PC-3 (cell line): ENCODE measurements at regions not wholly inside any gene's neighbourhood (a gene's known extent, or its start where the extent isn't known, plus 50 kb on each side); places are given as distances from the start of the nearest gene placed in this dataset.
"Not testable (repeated sequence)": the region's sequence is repeated elsewhere in the genome, so short reads cannot be mapped to it uniquely, and the experiment has no call there.

ENCODE experiments used
- ATAC-seq: fragments of 200-7000 bp; cut with Tn5 transposase; 2 replicates; pipeline ENCODE4 v1.9.1; 2020; ENCODE audit warnings: mild to moderate bottlenecking, moderate library complexity
- BruUV-seq: library from RNA; stranded (reverse); fragments of 400-500 nt; replicated peaks from 2 replicates; lab custom pipeline; 2021; lab: Mats Ljungman, UMichigan
- CTCF ChIA-PET: fragments of 300-600 bp; sonication (Branson Sonifier 250); formaldehyde crosslinking; loops from one replicate; lab custom pipeline; 2022; ENCODE audit warnings: antibody characterized with exemption; lab: Charles Lee
- POLR2A ChIA-PET: fragments of 300-600 bp; sonication (Branson Sonifier 250); formaldehyde crosslinking; loops from one replicate; lab custom pipeline; 2022; ENCODE audit warnings: antibody characterized with exemption; ENCODE audit not compliant: unreplicated experiment; lab: Charles Lee
- DNase-seq: peaks from one replicate; pipeline ENCODE4 v3.0.0-alpha.2; 2015
- H2AFZ ChIP-seq: fragments of 300-600 bp; sonication (generic); 2 replicates; pipeline ENCODE4 v1.6.0; 2016; ENCODE audit warnings: antibody characterized with exemption, low read length
- H3F3A ChIP-seq: fragments of 300-600 bp; sonication (generic); one replicate; pipeline ENCODE4 v1.6.0; 2017; ENCODE audit warnings: antibody characterized with exemption, low read length, control low read depth, mild to moderate bottlenecking; ENCODE audit not compliant: unreplicated experiment
- H3K27ac ChIP-seq: fragments of 300-600 bp; sonication (generic); 2 replicates; pipeline ENCODE4 v1.5.1; 2016; ENCODE audit warnings: mild to moderate bottlenecking, low read length
- H3K27me3 ChIP-seq: fragments of 300-600 bp; sonication (generic); 2 replicates; pipeline ENCODE4 v1.6.1; 2016; ENCODE audit warnings: low read length, mixed read lengths
- H3K36me3 ChIP-seq: fragments of 300-600 bp; sonication (generic); 2 replicates; pipeline ENCODE4 v1.6.1; 2016; ENCODE audit warnings: low read depth, mixed run types, low read length, mixed read lengths
- H3K4me1 ChIP-seq: fragments of 300-600 bp; sonication (generic); 2 replicates; pipeline ENCODE4 v1.5.1; 2016; ENCODE audit warnings: low read length; ENCODE audit not compliant: insufficient read depth
- H3K4me2 ChIP-seq: fragments of 300-600 bp; sonication (generic); 2 replicates; pipeline ENCODE4 v1.6.0; 2016; ENCODE audit warnings: low read length
- H3K4me3 ChIP-seq: fragments of 300-600 bp; sonication (generic); 2 replicates; pipeline ENCODE4 v1.5.1; 2016; ENCODE audit warnings: mild to moderate bottlenecking, low read length, mixed read lengths
- H3K79me2 ChIP-seq: fragments of 300-600 bp; sonication (generic); 2 replicates; pipeline ENCODE4 v1.6.1; 2017; ENCODE audit warnings: low read length, mixed read lengths
- H3K9ac ChIP-seq: fragments of 300-600 bp; sonication (generic); 2 replicates; pipeline ENCODE4 v1.6.0; 2016; ENCODE audit warnings: mild to moderate bottlenecking, low read length
- H3K9me2 ChIP-seq: fragments of 300-600 bp; sonication (generic); replicated peaks from 2 replicates; pipeline ENCODE4 v1.6.1; 2016; ENCODE audit warnings: mixed run types, low read length, mixed read lengths
- H3K9me3 ChIP-seq: fragments of 300-600 bp; sonication (generic); 2 replicates; pipeline ENCODE4 v1.6.1; 2016; ENCODE audit warnings: low read length, mixed read lengths
- H4K20me1 ChIP-seq: fragments of 300-600 bp; sonication (generic); 2 replicates; pipeline ENCODE4 v1.6.1; 2016; ENCODE audit warnings: low read length, mixed read lengths
- EZH2 ChIP-seq: fragments of 300-600 bp; sonication (generic); IDR thresholded peaks from one replicate; pipeline ENCODE4 v1.6.1; 2017; ENCODE audit warnings: antibody characterized with exemption, mild to moderate bottlenecking, low read length; ENCODE audit not compliant: unreplicated experiment
- EZH2phosphoT487 ChIP-seq: fragments of 300-600 bp; sonication (generic); IDR thresholded peaks from 2 replicates; pipeline ENCODE4 v1.6.1; 2018; ENCODE audit warnings: mild to moderate bottlenecking, antibody characterized with exemption, low read length, borderline replicate concordance
- intact Hi-C: fragments of 100-400 bp; cut with micrococcal nuclease; formaldehyde crosslinking; loops from 2 replicates; pipeline ENCODE4 v1.9.0; 2023
- TF ChIP-seq, protein P1 (sequence below): fragments of 300-600 bp; sonication (generic); conservative IDR thresholded peaks from 2 replicates; pipeline ENCODE4 v1.5.1; 2017; ENCODE audit warnings: antibody characterized with exemption, low read depth, mild to moderate bottlenecking, low read length

DNA sequence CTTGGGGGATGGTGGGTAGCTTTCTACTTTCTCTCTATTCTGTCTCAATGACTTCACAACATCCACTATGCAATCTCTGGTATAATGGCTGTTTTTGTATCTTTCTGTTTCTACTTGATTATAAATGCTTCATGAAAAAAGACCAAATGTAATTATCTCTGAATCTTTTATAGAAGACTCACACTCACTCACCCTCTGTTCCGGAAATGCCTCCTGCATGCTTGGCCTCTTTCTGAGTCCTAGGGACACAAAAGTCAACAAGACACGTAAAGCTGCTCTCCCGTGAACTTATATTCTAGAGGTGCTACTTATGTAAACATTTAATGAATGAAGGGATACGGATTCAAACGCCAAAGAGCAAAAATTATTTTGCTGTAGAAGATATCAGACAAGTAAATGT, 502.2 kb upstream of the SOX11 start:
- DNase-seq (peak; percentile 55), ATAC-seq (peak; percentile 68)
- Histone ChIP-seq H3K4me2 (peak overlapping the region; percentile 63), H4K20me1 (no peaks in the 10 kb centered on the region), H3K9me3 (peaks cover 17% of the 10 kb centered on the region), H2AFZ (no peak overlapping the region), H3F3A (no peaks in the 10 kb centered on the region), H3K4me1 (peaks cover 30% of the 10 kb centered on the region), H3K4me3 (0 out of 2 replicates have a peak overlapping the region, but pooled peaks have one; percentile 2), H3K79me2 (no peaks in the 10 kb centered on the region), H3K27me3 (no peaks in the 10 kb centered on the region), H3K9me2 (no peaks in the 10 kb centered on the region), H3K27ac (peak overlapping the region; percentile 76), H3K9ac (peak overlapping the region; percentile 36), H3K36me3 (peaks cover 6% of the 10 kb centered on the region; the same call in 1 of the 2 replicates)
- CTCF ChIA-PET, result no interaction called here
- intact Hi-C loops, result no loop called here
- no TSS peak for BruUV-seq
- TF ChIP-seq EZH2phosphoT487 (no peak), EZH2 (no peak)
- TF ChIP-seq, protein P1, sequence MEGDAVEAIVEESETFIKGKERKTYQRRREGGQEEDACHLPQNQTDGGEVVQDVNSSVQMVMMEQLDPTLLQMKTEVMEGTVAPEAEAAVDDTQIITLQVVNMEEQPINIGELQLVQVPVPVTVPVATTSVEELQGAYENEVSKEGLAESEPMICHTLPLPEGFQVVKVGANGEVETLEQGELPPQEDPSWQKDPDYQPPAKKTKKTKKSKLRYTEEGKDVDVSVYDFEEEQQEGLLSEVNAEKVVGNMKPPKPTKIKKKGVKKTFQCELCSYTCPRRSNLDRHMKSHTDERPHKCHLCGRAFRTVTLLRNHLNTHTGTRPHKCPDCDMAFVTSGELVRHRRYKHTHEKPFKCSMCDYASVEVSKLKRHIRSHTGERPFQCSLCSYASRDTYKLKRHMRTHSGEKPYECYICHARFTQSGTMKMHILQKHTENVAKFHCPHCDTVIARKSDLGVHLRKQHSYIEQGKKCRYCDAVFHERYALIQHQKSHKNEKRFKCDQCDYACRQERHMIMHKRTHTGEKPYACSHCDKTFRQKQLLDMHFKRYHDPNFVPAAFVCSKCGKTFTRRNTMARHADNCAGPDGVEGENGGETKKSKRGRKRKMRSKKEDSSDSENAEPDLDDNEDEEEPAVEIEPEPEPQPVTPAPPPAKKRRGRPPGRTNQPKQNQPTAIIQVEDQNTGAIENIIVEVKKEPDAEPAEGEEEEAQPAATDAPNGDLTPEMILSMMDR, result no peak
- POLR2A ChIA-PET, result interaction anchor here (0.5 kb wide), 1 partner anchor 1234 kb away, joined by 3 read pairs; no protein-coding TSS in a partner anchor

DNA sequence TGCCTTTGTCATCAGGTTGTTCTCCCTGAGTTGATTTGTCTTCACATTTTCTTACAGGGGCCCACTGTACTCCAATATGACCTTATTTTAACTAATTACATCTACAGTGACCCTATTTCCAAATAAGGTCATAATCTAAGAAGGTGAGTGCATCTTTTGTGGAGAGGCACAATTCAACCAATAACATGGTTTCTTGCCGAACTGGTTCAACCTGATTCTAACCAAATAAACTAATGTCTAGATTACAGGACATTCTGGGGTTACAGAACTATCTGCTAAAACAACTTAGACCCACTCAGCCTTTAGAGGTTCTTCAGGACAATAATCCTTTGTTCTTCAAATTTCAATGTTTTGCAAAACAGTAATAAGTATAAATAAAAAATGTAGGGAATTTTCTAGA, 496.5 kb upstream of the SOX11 start:
- TF ChIP-seq EZH2 (no peak), EZH2phosphoT487 (no peak)
- TF ChIP-seq, protein P1, result no peak

DNA sequence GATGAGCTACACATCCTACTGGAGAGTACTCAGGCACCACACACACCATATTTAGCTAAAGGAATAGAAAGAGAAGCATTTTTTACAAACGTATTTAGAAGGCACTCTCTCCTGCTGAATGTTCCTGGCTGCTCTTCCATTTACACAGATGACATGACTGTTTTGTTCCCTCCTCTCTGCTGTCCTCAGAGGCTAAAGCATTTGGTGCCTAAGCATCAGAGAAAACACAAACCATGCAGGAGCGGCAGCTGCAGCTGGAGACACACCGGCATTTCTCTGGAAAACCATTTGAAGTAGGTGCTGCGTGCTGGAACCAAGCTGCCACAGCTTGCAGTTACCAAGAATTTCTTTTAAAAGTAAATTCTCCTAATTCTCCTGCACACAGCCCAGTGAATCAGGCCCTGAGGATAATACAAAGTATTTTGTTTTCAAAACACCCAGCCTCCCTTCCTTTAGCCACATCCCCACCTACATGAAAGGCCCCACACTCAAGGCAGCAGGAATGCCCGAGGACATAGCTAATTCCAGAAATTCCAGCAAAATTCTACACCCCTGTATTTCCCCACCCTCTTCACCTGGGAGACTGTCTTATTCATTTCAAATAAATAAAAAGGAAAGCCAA, 488.9 kb upstream of the SOX11 start:
- Histone ChIP-seq H3K4me1 (no peaks in the 10 kb centered on the region), H3K9ac (no peak overlapping the region), H3K36me3 (no peaks in the 10 kb centered on the region), H3K27ac (no peak overlapping the region), H3F3A (no peaks in the 10 kb centered on the region), H3K9me3 (no peaks in the 10 kb centered on the region), H3K79me2 (no peaks in the 10 kb centered on the region), H3K4me2 (no peak overlapping the region), H3K9me2 (no peaks in the 10 kb centered on the region), H2AFZ (no peak overlapping the region), H3K4me3 (no peak overlapping the region), H3K27me3 (no peaks in the 10 kb centered on the region), H4K20me1 (no peaks in the 10 kb centered on the region)
- intact Hi-C loops, result no loop called here
- no peak for ATAC-seq
- BruUV-seq, result no TSS peak
- no peak for DNase-seq
- POLR2A ChIA-PET, result no interaction called here
- TF ChIP-seq EZH2phosphoT487, result no peak
- TF ChIP-seq, protein P1, result no peak
- no peak for TF ChIP-seq EZH2
- CTCF ChIA-PET, result no interaction called here

More for the DNA sequence above, 496.5 kb upstream of the SOX11 start:
- ChIA-PET CTCF (no interaction called here), POLR2A (no interaction called here)
- Histone ChIP-seq H3K9me2 (no peaks in the 10 kb centered on the region), H3K27ac (no peak overlapping the region), H3K79me2 (no peaks in the 10 kb centered on the region), H3K36me3 (no peaks in the 10 kb centered on the region), H4K20me1 (no peaks in the 10 kb centered on the region), H3K4me1 (peaks cover 6% of the 10 kb centered on the region; the same call in 1 of the 2 replicates), H3K27me3 (no peaks in the 10 kb centered on the region), H3F3A (no peaks in the 10 kb centered on the region), H3K4me3 (no peak overlapping the region), H3K9me3 (no peaks in the 10 kb centered on the region), H3K4me2 (no peak overlapping the region), H2AFZ (no peak overlapping the region), H3K9ac (no peak overlapping the region)
- intact Hi-C loops, result no loop called here
- no TSS peak for BruUV-seq
- peak; percentile 67 for DNase-seq
- no peak for ATAC-seq

DNA sequence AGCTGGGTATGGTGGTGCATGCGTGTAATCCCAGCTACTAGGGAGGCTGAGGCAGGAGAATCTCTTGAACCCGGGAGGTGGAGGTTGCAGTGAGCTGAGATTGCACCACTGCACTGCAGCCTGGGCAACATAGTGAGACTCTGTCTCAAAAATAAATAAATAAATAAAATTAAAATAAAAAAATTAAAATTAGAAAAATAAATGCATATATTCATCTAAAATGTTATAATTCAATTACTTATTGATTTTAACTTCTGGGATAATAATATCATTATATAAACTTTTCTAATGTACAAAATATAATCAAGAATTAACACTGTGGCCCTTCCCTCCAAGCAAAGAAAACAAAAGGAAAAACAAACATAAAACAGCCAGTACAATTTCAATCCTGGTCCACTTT, 485.4 kb upstream of the SOX11 start:
- BruUV-seq, H3K9me3 ChIP-seq, intact Hi-C loops, H3K79me2 ChIP-seq, H3K4me1 ChIP-seq, DNase-seq, ATAC-seq, H2AFZ ChIP-seq, H3F3A ChIP-seq, H3K4me3 ChIP-seq, H3K36me3 ChIP-seq, H3K4me2 ChIP-seq, H3K9ac ChIP-seq, H3K9me2 ChIP-seq, H3K27me3 ChIP-seq, H3K27ac ChIP-seq, CTCF ChIA-PET, H4K20me1 ChIP-seq, POLR2A ChIA-PET: not testable (repeated sequence)
